Muscle of back (tissue), 3 donors: ENCODE measurements at regions not wholly inside any gene's neighbourhood (a gene's known extent, or its start where the extent isn't known, plus 50 kb on each side); places are given as distances from the start of the nearest gene placed in this dataset.
"Not testable (repeated sequence)": the region's sequence is repeated elsewhere in the genome, so short reads cannot be mapped to it uniquely, and the experiment has no call there.

Source experiments
- DNase-seq, 3 donors: peaks; one replicate each; pipeline versions ENCODE4 v3.0.0 to v3.0.0-alpha.2; 2013

DNA sequence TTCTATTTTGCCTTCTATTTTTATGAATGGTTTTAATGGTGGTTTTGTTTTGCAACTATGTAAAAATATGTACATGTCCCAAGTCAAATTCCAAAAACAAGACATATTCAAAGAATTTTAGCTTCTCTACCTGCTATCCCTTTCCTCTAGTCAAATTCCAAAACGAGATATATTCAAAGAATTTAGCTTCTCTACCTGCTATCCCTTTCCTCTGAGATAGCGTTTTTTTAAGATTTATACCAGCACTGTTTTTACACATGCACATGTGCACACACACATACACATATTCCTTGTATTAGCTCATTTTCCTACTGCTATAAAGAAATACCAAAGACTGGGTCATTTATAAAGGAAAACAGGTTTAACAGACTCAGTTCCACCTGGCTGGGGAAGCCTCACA lies 199.1 kb upstream of the ARL4C start:
- no peak for DNase-seq

DNA sequence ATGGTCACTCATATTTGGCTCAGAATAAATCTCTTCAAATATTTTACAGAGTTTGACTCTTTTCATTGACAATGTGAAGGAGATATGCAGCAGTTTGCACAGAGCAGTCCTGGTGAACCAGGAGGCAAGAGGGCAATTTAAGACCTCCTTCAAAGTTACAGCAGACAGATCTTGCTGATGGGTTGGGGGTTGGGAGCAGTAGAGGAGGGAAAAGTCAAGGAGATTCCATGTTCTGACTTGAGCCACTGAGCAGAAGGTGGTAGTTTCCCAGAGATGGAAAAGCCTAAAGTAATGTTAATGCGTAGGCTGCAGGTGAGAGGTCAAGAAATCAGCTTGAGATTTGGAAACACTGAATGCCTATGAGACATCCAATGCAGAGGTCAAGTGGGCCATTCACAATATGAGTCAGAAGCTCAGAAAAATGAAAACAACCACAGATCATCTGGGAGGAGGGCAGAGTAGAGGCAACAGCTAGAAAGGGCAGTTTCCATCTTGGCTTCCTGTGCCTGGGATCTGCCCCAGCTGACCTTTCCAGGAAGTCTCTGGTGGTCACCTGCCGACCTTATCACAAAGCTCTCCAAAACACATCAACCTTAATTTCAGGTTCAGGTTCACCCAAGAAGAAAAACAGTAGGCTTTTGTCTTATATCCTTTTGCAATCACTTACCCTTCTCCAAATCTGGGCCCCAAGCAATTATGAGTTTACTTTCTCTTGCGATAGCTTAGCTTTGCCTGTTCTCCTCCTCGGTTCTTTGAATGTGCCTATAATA lies 197.5 kb upstream of the ARL4C start:
- DNase-seq, result no peak

DNA sequence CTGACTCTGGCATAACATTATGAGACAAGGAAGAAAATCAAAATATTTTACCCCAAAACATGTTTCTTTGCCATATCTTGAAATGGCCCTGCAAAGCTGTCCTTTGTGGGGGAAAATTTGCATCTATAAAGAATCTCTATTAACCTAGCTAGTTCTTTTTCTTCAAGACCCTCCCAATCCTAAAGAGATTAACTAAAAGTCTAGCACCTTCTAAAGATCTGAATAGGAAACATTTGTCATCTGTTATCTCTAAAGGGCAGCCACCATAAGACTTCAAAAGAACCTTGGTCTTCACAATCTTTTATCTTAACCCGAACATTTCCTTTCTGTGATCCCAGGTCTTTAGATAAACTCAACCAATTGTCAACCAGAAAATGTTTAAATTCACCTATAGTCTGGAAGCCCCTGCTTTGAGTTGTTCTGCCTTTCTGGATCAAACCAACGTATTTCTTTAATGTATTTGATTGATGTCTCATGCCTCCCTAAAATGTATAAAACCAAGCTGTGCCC lies 196.9 kb upstream of the ARL4C start:
- not testable (repeated sequence) for DNase-seq

DNA sequence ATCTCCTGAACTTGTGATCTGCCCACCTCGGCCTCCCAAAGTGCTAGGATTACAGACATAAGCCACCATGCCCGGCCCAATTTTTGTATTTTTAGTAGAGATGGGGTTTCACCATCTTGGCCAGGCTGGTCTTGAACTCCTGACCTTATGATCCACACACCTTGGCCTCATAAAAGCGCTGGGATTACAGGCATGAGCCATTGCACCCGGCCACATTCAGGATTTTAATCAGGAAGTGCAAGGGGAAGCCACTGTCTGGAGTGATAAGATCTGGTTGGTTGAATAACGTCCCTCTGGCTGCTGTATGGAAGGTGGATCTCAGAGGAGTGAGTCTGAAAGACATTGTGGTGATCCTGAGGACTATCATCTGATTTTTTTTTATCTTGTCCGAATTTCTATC lies 196.3 kb upstream of the ARL4C start:
- not testable (repeated sequence) for DNase-seq

DNA sequence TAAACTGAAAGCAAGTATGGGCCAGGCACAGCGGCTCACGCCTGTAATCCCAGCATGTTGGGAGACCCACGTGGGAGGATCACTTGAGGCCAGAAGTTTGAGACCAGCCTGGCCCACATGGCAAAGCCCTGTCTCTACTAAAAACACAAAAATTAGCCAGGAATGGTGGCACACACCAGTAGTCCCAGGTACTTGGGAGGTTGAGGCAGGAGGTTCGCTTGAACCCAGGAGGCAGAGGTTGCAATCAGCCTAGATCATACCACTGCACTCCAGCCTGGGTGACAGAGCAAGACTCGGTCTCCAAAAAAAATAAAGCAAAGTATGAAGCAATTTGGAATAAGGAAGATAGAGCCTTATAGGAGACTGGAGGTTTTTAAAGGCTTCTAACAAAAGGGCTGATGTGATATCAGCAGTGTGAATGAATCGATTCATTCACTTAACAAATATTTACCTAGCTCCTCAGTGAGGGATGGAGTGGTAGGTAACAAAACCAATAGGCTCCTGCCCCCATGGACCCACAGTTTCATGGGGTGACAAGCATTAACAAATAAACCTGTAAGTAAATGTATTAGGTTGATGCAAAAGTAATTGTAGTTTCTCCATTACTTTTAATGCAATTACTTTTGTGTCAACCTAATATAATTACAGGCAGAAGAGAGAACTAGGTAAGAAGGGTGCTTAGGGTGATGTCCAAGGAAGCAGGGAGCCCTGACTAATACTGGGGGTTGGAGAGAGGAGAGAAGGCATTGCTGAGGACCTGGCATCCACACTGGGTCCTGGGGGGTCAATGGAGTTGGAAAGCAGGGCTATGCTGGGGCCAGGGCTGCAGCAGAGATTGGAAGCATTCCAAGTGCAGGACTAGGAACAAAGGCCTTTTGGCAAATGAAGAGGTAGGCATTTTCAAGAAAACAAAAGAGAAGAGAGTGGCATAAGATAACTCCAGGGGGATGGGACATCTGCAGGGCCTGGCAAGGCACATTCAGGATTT lies 195.4 kb upstream of the ARL4C start:
- no peak for DNase-seq

DNA sequence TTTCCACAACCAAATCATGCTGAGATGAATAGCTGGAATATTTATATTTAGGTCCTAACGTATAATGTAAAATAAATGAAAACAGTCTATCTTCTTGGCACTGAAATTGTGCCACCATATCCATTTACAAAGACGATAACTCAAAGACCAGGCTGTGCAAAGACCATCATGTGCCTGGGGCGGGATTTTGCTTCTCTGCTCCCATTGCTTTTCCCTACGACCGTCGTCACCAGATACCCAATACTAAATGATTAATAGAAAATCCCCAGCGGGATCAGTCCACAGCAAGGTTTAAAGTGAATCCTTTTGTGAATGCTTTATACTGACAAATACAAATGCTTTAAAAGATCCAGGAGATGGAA lies 194.3 kb upstream of the ARL4C start:
- no peak for DNase-seq

DNA sequence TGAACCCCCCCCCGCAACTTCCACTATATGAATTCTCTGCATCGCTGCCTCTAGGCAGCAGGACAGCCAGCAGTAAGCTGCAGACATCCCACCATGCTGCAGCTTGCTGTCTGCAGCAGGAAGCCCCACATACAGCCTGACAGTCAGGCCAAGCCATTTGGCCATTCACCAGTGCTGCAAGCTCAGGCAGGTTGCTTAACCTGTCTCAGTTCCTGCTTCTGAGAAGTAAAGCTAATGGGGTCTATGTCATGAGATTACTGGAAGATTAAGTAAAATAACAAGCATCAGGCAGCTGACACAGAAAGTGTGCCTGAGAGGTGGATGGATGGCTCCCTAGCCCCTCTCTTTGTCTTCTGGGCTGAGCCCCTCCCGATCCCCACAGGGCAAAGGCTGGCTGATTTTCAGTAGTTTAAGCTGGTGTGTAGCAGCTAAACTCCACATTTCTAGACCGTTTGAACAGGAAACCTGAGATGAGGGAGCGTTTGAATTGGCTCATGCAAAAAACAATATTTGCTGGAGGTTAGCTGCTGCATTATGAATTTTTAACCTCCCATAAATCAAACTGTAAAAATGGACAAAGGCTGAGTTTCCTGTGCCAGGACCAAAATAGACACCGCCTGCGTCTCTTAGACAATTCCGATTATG lies 193.8 kb upstream of the ARL4C start:
- DNase-seq, result peak; percentile 41 to 80 (median 68)

DNA sequence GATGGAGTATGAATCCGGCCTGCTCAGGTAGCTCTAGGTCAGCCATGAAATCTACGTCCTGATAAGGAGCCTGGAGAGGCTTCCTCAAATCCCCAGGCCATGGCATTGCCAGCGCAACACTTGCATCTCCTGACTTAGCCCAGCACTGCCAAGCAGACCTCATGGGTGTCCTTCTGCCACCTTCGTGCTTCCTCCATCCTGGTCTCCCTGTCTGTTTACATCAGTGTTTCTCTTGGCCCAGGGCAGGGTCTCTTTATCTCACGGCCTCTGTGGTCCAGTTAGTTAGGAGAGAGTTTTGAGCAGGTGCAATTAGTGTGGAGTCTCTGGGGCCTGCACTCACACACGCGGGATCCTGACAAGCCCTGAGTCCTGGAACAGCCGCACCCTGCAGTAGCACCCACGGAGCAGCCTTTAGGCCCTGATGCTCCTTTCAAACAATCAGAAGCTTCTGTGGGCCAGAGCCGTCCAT lies 193.1 kb upstream of the ARL4C start:
- no peak for DNase-seq

DNA sequence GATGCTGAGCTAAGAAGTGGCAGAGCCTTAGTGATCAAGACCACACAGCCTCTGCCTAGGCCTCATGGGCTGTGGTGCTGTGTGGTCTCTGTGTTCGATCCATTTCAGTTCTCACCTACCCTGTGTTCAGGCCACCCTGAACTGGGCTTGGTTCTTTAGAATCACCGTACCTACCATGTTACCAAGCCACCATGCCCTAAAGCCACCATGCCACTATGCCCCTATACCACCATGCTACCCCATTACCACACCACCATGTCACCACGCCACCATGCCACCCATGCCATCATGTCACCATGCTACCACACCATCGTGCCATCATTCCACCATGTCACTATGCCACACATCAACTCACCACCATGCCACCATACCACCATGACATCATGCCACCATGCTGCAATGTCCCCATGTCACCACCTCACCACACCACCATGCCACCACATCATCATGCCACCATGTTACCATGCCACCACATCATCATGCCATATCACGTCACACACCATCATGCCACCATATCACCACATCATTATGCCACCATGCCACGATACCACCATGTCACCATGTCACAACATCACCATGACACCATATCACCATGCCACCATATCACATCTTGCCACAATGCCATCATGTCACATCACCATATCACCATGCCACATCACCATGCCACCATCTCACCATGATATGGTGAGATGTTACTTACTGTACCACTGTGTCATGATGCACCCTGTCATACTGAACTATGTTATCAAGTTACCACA lies 191.0 kb upstream of the ARL4C start:
- no peak for DNase-seq

DNA sequence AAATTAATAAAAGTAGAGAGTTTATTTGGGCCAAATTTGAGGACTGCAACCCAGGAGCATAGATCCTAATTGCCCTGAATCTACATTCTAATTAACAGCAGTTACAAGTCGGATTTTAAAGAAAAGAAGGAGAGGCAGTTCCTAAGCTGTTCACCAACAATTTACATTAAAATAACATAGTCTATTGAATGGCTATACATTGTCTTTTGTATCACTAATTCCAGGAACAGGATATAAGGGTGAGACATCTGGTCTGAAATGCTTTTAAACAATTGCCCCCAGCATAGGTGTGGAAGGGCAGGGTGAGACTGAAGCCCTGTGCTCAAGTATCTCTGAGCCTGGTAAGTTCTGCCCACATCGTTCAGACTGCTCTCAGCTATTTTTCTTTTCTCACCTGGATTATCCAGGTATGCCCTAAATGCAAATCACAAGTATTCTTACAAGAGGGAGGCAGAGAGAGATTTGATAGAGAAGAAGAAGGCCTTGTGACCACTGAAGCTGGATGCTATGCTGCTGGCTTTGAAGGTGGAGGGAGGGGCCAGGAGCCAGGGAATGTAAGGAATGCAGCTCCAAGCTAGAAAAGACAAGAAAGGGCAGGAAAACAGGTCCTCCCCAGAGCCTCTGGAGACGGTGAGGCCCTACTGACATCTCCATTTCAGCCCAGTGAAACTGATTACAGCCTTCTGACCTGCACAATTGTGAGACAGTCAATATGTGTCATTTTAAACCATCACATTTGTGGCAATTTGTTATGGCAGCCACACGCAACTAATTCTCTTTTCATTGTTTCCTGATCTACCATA lies 189.4 kb upstream of the ARL4C start:
- DNase-seq, result no peak

DNA sequence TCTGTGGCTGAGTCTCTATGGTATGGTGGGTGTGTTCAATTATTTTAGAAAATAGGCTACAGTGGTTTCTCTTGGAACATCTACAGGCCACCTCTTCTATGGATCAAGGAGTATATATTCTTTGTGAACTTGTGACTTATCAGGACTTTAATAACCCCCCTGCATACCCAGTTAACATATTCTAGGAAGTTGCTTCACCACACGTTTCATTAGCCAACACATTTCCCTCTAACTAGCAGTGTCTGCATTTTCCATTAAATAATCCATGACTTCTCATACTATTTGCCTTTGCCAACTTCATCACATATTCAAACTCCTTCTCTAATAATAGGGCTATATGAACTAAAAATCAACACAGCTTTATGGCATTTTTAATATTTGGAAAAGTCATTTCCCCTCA lies 187.6 kb upstream of the ARL4C start:
- DNase-seq, result no peak

DNA sequence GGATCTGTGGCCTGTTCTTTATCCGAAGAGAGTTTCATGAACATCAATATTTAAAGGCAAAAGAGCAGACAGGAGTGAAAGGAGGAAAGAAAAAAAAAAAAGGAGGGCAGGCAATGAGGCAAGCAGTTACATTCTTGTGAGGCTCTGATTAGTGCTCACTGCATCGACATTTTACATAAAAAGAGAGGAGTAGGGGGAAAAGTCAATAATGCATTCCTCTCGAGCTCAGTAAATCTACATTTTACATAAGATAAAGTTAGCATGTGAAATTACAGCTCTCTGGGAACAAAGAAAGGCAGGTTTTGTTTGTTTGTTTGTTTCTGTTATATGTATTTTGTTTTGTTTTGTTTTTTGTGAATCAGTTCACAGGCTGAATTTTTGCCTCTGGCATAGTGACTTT lies 187.1 kb upstream of the ARL4C start:
- no peak for DNase-seq

DNA sequence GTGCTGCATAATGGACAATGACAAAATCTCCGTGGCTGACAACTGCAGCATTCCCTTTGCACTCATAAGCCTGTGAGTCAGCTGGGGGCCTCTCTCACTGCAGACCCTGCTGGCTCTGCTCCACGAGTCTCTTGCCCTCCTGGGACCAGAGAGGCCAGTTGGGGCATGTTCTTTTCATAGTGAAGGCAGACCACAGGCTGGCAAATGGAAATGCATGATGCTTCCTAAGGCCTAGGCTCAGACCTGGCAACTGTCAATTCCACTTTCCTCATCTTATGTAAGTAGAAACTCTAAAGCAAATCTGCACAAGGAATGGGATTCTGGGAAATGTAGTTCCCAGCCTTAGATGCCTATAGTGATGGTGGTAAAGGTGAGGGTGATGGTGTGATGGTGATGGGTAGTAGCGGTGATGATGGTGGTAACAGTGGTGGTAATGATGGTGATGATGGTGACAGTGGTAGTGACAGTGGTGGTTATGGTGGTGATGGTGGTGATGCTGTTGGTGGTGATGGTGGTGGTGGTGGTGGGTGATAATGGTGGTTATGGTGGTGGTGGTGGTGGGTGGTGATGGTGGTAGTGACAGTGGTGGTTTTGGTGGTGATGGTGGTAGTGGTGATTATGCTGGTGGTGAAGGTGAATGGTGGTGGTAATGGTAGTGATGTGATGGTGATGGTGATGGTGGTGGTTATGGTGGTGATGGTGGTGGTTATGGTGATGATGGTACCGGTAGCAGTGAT lies 185.8 kb upstream of the ARL4C start:
- no peak for DNase-seq

DNA sequence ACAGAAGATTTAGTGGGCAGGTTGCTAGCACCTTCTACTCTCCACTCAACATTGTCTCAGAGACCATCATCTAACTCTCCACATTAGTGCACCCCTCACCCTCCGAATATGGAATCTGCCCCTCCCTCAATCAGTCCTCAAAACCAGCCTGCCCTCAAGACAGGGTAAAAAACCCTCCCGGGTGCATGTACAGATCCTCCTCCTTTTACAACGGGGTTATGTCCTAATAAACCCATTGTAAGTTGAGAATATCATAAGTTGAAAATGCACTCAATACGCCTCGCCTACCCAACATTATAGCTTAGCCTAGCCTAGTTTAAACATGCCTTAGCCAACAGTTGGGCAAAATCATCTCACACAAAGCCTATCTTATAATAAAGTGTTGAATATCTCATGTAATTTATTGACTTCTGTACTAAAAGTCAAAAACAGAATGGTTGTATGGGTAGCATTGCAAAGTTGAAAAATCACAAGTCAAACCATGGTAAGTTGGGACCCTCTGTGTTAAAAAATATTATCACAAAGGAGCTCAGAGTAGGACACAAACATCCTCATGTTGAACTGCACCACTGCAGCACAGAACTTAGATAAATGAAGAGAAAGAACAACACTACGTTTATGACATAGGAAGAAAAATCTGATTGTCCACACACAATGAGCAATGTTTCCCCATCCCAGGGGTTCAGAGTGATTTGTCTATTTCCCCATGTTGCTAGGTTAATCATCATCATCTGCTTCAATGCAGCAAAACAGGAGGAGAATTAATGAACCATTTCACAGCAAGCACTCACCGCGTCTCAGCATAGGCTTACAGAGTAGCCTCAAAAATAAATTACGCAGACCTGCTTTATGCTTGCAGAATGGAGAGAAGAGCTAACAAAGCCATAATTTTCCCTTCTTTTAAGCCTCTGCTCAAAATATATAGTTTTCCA lies 184.1 kb upstream of the ARL4C start:
- no peak for DNase-seq

DNA sequence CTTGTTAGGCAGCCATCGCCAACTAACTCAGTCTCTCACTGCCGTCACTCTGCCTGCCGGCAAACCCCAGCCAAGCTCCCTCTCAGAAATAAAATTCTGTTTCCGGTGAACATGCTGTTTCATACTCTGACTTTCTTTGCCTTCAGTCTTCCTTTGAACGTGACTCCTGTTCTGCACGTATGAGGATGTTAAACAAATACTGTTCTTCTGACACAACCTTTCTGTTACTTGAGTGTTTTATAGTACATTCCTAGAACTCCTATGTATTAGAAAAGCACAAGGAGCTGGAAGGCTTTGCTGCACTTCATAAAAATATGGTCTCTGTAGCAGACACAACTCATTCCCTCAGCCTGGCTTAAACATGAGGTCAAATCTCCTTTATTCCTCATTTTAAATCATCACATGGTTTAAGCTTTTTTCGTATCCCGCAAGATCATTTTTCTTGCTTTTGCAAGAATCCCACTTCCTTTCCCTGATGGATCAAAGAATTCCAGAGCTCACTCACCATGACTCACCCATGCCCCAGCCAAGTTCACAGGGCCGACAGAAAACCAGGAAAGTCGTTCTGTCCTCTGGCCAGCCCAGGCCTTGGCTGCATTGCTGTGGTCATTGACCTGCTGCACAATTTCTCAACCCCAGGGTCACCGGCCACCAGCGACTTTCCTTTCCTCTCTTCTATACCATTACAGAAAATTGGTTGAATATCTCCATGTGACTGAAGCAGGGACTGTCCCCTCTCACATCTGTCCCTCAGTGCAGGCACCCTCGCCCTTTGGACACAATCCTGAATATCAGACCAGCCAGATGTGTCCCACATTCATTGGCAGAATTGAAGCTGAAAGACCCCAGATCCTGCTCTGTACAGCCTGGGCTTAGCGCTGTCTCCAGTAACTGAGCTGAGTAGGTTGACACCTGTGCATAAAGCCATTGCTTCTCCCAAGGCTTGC lies 183.1 kb upstream of the ARL4C start:
- DNase-seq, result peak; percentile 47 to 90 (median 65)

DNA sequence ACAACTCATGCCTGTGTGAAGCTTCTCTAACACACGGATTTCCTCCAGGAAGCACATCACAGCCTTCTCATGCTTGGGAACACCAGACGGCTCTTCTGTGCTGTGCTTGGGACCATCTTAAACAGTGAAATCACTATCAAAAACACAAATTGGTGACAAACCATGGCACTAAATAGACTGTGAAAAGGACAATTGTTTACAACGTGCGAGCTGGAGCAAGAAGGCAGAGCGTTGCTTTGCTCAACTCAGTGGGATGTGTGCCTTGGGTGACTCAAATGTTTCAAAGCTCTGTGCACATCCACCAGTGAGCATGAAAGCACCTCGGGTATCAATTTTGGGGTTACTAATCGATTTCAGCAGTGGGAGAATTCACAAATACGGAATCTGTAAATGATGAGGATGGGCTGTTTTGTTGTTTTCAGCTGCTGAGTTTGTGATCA lies 182.4 kb upstream of the ARL4C start:
- no peak for DNase-seq

DNA sequence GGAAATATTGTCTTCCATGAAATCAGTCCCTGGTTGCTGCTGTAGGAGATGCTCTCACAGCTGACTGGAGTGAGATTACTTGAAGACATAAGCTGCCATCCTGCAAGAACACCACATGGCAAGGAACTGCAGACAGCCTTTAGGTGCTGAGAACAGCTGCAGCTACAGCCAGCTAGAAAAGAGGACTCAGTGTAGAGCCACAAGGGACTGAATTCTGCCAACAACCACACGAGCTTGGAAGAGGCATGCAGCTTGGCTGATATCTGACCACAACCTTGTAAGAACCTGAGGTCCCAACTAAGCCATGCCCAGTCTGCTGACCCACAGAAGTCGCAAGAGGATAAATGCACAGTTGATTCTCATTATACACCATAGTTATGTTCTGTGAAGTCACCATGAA lies 181.8 kb upstream of the ARL4C start:
- no peak for DNase-seq
